ENCODE measurements at regions not wholly inside any gene's neighbourhood (a gene's known extent, or its start where the extent isn't known, plus 50 kb on each side); places are given as distances from the start of the nearest gene placed in this dataset.

GRCh38 chr14:65934070-65934435 lies 521.5 kb downstream of the FUT8 start:
- no peak for DNase-seq (ENCODE audit: low read depth)

DNA sequence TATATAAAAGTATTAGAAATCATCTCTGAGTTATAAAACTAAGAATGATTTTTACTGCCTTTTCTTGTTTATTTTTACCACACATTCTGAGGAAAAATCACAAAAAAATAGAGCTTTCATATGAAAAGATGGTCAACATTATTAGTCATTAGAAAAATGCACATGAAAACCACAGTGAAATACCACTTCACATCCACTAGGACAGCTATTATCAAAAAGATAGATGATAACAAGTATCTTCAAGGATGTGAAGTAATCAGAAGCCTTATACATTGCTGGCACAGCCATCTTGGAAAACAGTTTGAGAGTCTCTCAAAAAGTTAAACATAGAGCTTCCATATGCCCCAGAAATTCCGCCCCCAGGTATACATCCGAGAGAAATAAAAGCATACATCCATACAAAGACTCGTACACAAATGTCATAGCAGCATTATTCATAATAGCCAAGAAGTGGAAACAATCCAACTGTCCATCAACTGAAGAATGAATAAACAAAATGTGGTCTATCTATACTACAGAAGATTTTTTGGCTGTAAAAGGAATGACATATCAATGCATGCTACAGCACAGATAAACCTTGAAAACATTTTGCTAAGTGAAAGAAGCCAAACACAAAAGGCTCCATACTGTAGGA lies 523.9 kb downstream of the FUT8 start:
- no peak for DNase-seq (ENCODE audit: low read depth)

DNA sequence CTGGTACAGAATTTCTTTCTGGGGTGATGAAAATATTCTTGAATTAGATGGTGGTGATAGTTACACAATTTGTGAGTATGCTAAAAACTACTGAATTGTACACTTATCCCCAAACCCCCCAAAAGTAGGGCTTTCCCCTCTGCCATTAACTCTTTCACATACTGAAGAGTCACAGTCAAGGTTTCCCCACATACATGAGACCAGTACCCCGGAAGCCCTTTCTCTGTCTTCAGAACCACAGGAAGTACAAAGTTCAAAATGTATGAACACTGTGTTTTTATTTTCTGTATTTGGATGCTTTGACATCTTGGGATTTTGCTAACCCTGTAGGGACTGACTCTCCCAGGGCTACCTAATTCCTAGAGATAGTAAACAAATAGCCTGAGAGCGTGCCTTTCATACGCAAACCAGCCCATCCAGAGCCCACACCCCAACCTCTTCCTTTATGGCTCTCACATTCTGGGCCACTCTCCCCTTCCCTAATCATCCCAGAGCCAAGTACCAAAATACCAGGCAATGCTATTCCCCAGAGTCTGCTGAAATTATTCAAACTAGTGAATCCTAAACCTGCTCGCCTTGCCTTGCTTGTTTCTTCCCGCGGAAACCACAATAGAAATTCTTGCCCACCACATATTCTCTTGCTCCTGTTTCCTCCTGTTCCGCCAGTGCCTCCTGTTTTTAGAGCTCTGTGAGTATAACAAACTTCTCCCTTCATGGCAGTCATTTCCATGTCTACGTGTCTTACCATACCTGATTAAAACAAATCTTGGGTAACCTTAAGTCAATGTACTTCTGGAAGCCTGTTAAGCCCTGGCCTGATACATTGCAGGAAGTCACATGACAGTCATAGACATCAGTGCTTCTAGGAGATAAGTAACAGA lies 524.8 kb downstream of the FUT8 start:
- DNase-seq (ENCODE audit: low read depth): no peak

GRCh38 chr14:65937960-65938316 lies 525.4 kb downstream of the FUT8 start:
- DNase-seq (ENCODE audit: low read depth): no peak

DNA sequence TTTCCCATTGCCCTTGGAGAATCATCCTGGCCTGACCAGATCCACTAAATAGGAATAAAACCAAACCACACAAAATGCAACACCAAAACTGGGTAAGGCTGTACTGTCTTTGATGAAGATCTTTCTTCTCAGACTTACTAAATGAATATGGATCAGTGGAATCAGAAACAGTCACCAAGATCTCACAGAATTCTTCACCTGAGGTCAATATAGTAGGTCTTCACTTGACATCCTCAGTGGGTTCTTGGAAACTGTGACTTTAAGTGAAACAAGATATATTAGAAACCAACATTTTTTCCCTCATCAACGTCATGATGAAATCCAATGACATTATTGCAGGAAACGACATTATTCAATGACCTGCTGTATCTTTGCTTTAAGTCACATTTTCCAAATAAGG lies 526.2 kb downstream of the FUT8 start:
- DNase-seq (ENCODE audit: low read depth): no peak

DNA sequence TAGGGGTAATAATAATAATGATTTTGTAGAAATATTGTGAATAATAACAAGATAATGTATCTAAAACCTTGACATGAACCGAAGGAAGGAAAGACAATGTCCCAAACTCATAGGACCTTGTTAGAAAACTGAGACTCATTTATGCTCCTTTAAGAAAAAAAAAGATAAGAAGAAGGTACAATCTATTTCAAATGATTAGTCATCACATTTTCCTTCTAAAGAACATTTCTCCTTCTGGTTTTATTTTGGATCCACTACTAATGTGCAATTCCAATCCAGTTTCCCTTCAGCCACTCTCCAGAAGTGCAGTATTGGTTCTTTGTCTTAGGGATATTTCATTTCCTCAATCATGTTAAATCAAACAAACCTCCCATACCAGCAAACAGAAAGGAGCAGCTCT lies 526.7 kb downstream of the FUT8 start:
- no peak for DNase-seq (ENCODE audit: low read depth)

DNA sequence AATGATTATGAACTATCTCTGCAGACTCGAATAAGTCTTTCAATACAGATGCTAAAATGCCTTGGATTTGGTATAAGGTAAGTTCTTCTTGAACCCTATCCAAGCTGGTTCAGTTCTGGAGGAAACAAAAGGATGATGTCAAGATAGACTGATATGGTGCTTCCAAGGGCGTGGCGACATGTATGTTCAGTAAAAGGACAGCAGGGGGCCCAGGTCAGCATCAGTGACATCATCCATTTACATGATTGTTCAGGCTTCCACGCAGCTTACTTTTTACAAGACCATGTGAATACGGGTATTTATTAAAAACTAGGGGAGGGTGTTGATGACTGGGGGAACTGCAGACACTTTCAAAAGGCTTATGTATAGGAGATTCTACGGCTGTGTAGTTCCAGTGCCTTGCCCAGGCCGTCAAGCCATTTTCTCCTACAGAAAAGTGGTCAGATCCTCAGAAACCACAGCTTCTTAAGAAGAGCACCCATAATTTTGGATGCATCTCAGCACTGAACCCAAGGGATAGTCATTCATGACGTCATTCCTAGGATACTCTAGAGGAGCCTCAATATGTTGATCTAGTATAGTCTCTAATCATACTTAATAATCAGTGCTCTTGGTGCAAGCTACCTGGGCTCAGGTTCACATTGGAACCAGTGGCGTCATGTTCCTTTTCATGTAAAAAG lies 527.7 kb downstream of the FUT8 start:
- no peak for DNase-seq (ENCODE audit: low read depth)

DNA sequence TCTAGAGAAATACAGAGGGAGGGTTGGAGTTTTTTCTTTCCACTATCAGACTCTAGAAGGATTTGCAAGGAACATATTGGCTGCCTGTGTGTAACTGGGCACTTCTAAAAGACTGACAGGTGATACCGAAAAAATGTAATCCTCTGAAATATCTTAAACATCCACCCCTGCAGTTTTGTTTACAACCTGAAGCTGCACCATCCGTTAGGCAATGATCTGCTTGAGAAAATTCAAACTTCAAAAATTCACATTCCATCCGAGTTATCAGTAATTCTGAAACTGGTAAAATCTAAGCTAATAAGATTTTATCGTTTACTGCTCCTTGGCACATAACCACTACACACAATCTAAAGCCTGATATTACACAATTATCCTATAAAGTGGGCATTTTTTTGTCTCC lies 528.6 kb downstream of the FUT8 start:
- no peak for DNase-seq (ENCODE audit: low read depth)

DNA sequence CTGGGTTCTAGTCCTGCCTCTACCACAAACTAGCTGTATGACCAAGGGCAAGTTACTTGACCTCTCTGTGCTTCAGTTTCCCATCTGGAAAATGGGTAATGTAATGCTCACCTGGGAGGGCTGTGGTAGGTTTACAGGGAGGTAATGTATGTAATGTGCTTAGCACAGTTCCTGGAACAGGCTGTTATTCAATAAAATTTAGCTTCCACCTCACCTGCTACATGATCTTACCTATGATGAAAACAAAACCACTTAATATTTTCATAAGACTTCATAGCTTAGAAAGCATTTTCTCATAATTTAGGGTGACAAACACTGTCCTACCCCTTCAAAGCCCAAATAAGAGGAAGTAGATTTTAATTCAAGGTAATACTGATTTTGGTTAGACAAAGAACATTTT lies 530.6 kb downstream of the FUT8 start:
- DNase-seq (ENCODE audit: low read depth): no peak

GRCh38 chr14:65943916-65944410 lies 531.4 kb downstream of the FUT8 start:
- DNase-seq (ENCODE audit: low read depth): no peak

GRCh38 chr14:65945327-65945726 lies 532.8 kb downstream of the FUT8 start:
- no peak for DNase-seq (ENCODE audit: low read depth)

GRCh38 chr14:65946494-65946893 lies 534.0 kb downstream of the FUT8 start:
- no peak for DNase-seq (ENCODE audit: low read depth)

DNA sequence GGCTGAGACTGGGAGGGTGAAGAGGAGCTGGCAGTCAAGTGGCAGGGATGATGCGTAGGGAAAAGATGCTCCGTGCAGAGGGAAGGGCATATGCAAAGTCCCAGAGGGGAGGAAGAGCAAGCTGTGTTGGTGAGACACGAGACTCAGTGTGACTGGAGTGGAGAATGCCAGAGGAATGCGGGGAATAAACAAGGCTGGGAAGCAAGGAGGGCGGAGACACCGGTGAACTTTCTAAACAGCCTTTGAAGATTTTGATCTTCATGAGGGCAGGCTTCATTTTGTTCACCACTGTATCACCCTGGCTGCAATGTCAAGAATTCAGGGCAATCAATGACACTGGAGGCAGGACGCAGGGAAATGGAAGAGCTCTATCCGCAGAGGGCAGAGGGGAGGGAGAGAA lies 535.8 kb downstream of the FUT8 start:
- no peak for DNase-seq (ENCODE audit: low read depth)

- DNase-seq (ENCODE audit: low read depth): peak; percentile 89
These were observed 536.3 kb upstream of the CCDC196 start for GRCh38 chr14:65949711-65950516.

DNA sequence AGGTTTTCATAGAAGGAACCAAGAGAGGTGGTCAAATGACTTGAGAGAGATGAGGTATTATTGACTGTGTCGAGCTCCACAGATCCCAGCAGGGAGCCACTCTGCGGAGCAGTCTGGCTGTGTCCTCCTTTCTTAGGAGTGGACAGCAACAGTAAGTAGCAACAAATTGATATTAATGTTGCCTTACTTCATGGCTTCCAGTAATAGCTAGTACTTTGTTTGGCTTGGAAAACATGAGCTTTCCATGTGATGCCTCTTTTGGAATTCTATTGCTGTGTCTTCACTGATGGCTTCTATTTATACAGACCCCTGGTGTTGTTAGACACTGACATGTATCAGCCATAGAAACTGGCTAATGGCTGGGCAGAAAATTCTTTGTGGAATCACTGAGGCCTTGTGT lies 531.2 kb upstream of the CCDC196 start:
- no peak for DNase-seq (ENCODE audit: low read depth)

DNA sequence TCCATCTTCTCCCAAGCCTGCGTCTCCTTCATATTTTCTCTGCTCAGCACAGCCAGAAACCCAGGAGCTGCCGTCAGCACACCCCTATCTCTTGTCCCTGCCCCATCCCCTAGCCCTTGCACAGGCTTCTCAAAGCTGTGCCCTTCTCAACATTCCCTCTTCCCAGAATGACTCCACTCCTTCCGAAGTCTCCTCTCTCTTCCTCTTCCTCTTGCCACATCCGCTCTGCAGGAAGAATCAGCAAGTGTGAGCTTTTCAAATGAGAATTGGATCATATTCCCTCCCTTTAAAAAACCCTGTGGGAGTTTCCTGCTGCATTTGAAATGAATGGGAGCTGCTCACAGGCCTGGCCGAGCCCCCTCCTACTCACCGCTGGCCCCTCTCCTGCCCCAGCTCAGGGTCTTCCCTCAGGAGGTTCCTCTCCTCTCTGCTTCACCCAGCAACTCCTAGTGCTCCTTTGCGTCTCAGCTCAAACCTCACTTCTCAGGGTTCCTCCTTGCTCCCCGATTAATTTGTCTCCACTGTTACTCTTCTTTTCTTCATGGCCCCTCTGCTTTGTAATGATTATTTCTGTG lies 528.5 kb upstream of the CCDC196 start:
- DNase-seq (ENCODE audit: low read depth): no peak

GRCh38 chr14:65958664-65959562 lies 527.3 kb upstream of the CCDC196 start:
- DNase-seq (ENCODE audit: low read depth): peak; percentile 42

- DNase-seq (ENCODE audit: low read depth): peak; percentile 33
These were observed 526.6 kb upstream of the CCDC196 start for GRCh38 chr14:65959563-65960024.

DNA sequence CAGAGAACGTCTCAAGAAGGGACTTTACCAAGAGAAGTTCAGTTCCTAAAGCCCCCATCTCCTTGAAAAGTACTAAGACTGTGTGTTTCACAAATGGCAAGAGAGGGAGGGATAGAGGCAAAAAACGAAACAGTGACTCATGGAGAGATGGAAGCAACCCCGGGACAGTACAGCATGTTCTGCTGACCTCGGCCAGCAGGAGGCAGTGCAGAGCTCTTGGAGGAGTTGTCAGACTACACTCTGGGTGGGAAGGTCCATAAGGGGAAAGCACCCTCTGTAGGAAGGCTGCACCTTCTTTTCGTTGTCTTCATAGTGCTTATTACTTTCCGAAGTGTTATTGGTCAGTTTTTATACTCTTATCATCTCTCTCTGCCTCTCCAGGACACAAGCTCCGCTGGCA lies 525.2 kb upstream of the CCDC196 start:
- DNase-seq (ENCODE audit: low read depth): no peak

DNA sequence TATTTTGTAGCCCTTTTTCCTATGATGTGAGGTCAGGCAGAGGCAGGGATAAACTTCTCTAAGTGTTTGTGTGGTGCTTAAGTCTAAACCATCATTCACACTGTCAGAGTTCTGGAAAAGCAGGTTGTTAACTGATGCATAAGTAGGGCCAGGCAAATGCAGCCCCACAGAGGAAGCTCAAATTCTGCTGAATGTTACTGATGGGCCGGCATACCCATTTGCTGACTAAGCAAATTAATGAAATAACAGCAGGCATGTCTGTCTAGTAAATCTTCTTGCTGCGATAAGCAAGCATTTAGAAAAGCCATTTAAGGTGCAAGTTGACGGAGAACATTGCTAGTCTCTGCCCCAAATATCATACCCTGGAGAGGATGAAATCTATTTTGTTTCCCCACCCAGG lies 523.2 kb upstream of the CCDC196 start:
- DNase-seq (ENCODE audit: low read depth): no peak

DNA sequence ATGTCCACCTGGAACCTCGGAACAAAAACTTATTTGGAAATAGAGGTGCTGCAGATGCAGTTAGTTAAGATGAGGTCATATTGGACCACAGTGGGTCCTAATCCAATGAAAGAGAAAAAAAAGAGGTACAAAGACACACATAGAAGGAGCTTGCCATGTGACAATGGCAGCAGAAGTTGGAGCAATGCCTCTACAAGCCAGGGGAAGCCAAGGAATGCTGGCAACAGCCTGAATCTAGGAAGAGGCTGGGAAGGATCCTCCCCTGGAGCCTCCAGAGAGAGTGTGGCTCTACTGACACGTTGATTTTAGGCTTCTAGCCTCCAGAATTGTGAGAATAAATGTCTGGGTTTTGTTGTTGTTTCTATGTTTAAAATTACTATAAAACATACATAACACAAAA lies 521.8 kb upstream of the CCDC196 start:
- no peak for DNase-seq (ENCODE audit: low read depth)
